ENCODE measurements at regions not wholly inside any gene's neighbourhood (a gene's known extent, or its start where the extent isn't known, plus 50 kb on each side); places are given as distances from the start of the nearest gene placed in this dataset.
"Not testable (repeated sequence)": the region's sequence is repeated elsewhere in the genome, so short reads cannot be mapped to it uniquely, and the experiment has no call there.

- no peak for TF ChIP-seq CTCF (IDR thresholded peaks at IDR 0.05)
- no peak for TF ChIP-seq EZH2phosphoT487 (IDR thresholded peaks at IDR 0.05)
- no peaks in the 10 kb centered on the region for H4K20me1 ChIP-seq (ENCODE audit: low read depth)
- H3K27me3 ChIP-seq = no peaks in the 10 kb centered on the region
- H3K4me1 ChIP-seq = peaks cover 12% of the 10 kb centered on the region
- no peaks in the 10 kb centered on the region for H3K36me3 ChIP-seq
- H3K27ac ChIP-seq = no peak overlapping the region
- no peaks in the 10 kb centered on the region for H3K9me3 Mint-ChIP-seq
- H3K4me2 ChIP-seq = no peak overlapping the region
- no peak overlapping the region for H3K4me3 Mint-ChIP-seq
- H3K4me1 Mint-ChIP-seq = peaks cover 17% of the 10 kb centered on the region
- no peaks in the 10 kb centered on the region for H3K79me2 ChIP-seq (ENCODE audit: low read depth)
- no peak overlapping the region for H3K27ac Mint-ChIP-seq
- H2AFZ ChIP-seq (replicated peaks) = no peak overlapping the region
- H3K36me3 Mint-ChIP-seq = no peaks in the 10 kb centered on the region
- no peaks in the 10 kb centered on the region for H3F3A ChIP-seq (ENCODE audit: low read depth)
- H3K4me3 ChIP-seq = no peak overlapping the region
- H3K9ac ChIP-seq = no peak overlapping the region
- no peaks in the 10 kb centered on the region for H3K9me3 ChIP-seq (ENCODE audit: low read depth)
- DNase-seq (ENCODE audit: low spot score) = no peak
- H3K27me3 Mint-ChIP-seq (ENCODE audit: insufficient read depth, low read depth) = peaks cover 6% of the 10 kb centered on the region
These were observed 84.2 kb upstream of the KCNMA1 start for GRCh38 chr10:77721815-77722214.

GRCh38 chr10:77718957-77719356 is 81.3 kb upstream of the KCNMA1 start:
- H3K9me3 Mint-ChIP-seq = no peaks in the 10 kb centered on the region
- H3K36me3 Mint-ChIP-seq = no peaks in the 10 kb centered on the region
- TF ChIP-seq CTCF (IDR thresholded peaks at IDR 0.05) (no peak), EZH2phosphoT487 (IDR thresholded peaks at IDR 0.05) (no peak), EZH2 (IDR thresholded peaks at IDR 0.05) (no peak)
- peaks cover 42% of the 10 kb centered on the region for H3K4me1 Mint-ChIP-seq
- Histone ChIP-seq H3K79me2 (ENCODE audit: low read depth) (no peaks in the 10 kb centered on the region), H3K4me2 (no peak overlapping the region), H3K4me3 (no peak overlapping the region), H3K4me1 (peaks cover 20% of the 10 kb centered on the region), H3K9me3 (ENCODE audit: low read depth) (no peaks in the 10 kb centered on the region), H3K27me3 (no peaks in the 10 kb centered on the region), H3K9ac (no peak overlapping the region), H2AFZ (replicated peaks) (no peak overlapping the region), H3K27ac (no peak overlapping the region), H3K36me3 (no peaks in the 10 kb centered on the region), H3F3A (ENCODE audit: low read depth) (peaks cover 8% of the 10 kb centered on the region), H4K20me1 (ENCODE audit: low read depth) (no peaks in the 10 kb centered on the region)
- no peak for DNase-seq (ENCODE audit: low spot score)
- H3K4me3 Mint-ChIP-seq = no peak overlapping the region
- peaks cover 10% of the 10 kb centered on the region for H3K27me3 Mint-ChIP-seq (ENCODE audit: insufficient read depth, low read depth)
- no peak overlapping the region for H3K27ac Mint-ChIP-seq

- peaks cover 14% of the 10 kb centered on the region for H3K27me3 Mint-ChIP-seq (ENCODE audit: insufficient read depth, low read depth)
- H3K9me3 Mint-ChIP-seq; H3K79me2 ChIP-seq (ENCODE audit: low read depth); H2AFZ ChIP-seq (replicated peaks); H3K4me3 ChIP-seq; H3K27me3 ChIP-seq; H3K9me3 ChIP-seq (ENCODE audit: low read depth); H3K36me3 ChIP-seq; H3K27ac ChIP-seq; DNase-seq (ENCODE audit: low spot score); H3K9ac ChIP-seq; H4K20me1 ChIP-seq (ENCODE audit: low read depth); H3K4me2 ChIP-seq; H3K36me3 Mint-ChIP-seq; H3K4me3 Mint-ChIP-seq: not testable (repeated sequence)
- peak overlapping the region; percentile 5 for H3K27ac Mint-ChIP-seq
- peaks cover 15% of the 10 kb centered on the region for H3F3A ChIP-seq (ENCODE audit: low read depth)
- peaks cover 25% of the 10 kb centered on the region for H3K4me1 ChIP-seq
- H3K4me1 Mint-ChIP-seq = peaks cover 48% of the 10 kb centered on the region
These were observed 80.7 kb upstream of the KCNMA1 start for GRCh38 chr10:77718312-77718711.

GRCh38 chr10:77717336-77717735 is 79.7 kb upstream of the KCNMA1 start:
- peaks cover 17% of the 10 kb centered on the region for H3F3A ChIP-seq (ENCODE audit: low read depth)
- no peak overlapping the region for H3K27ac ChIP-seq
- Mint-ChIP-seq H3K27ac (peak overlapping the region; percentile 61), H3K27me3 (ENCODE audit: insufficient read depth, low read depth) (peaks cover 14% of the 10 kb centered on the region), H3K4me1 (peaks cover 44% of the 10 kb centered on the region), H3K4me3 (no peak overlapping the region), H3K36me3 (no peaks in the 10 kb centered on the region), H3K9me3 (no peaks in the 10 kb centered on the region)
- H3K9ac ChIP-seq = no peak overlapping the region
- TF ChIP-seq EZH2phosphoT487 (IDR thresholded peaks at IDR 0.05) (no peak), CTCF (IDR thresholded peaks at IDR 0.05) (no peak), EZH2 (IDR thresholded peaks at IDR 0.05) (no peak)
- H3K79me2 ChIP-seq (ENCODE audit: low read depth) = no peaks in the 10 kb centered on the region
- no peaks in the 10 kb centered on the region for H3K36me3 ChIP-seq
- no peak overlapping the region for H3K4me2 ChIP-seq
- no peak overlapping the region for H3K4me3 ChIP-seq
- no peaks in the 10 kb centered on the region for H3K9me3 ChIP-seq (ENCODE audit: low read depth)
- no peaks in the 10 kb centered on the region for H3K27me3 ChIP-seq
- no peak for DNase-seq (ENCODE audit: low spot score)
- H2AFZ ChIP-seq (replicated peaks) = no peak overlapping the region
- no peaks in the 10 kb centered on the region for H4K20me1 ChIP-seq (ENCODE audit: low read depth)
- peaks cover 18% of the 10 kb centered on the region for H3K4me1 ChIP-seq

Data from neural progenitor cell (in vitro differentiated cells).